Mucosa of stomach (tissue), 1 donor: ENCODE measurements at regions not wholly inside any gene's neighbourhood (a gene's known extent, or its start where the extent isn't known, plus 50 kb on each side); places are given as distances from the start of the nearest gene placed in this dataset.

Experiments used
- H3K27me3 ChIP-seq: one replicate; pipeline ENCODE4 v1.7.0; 2013; ENCODE audit warnings: mild to moderate bottlenecking, low read length; ENCODE audit not compliant: control insufficient read depth, insufficient read depth
- H3K36me3 ChIP-seq: one replicate; pipeline ENCODE4 v1.7.0; 2013; ENCODE audit warnings: low read length; ENCODE audit not compliant: control insufficient read depth, insufficient read depth
- H3K4me1 ChIP-seq: one replicate; pipeline ENCODE4 v1.7.0; 2013; ENCODE audit warnings: mild to moderate bottlenecking, low read length; ENCODE audit not compliant: control insufficient read depth, insufficient read depth
- H3K4me3 ChIP-seq: one replicate; pipeline ENCODE4 v1.7.0; 2013; ENCODE audit warnings: low read length
- H3K9ac ChIP-seq: one replicate; pipeline ENCODE4 v1.7.0; 2013; ENCODE audit warnings: mild to moderate bottlenecking, low read length, moderate library complexity
- H3K9me3 ChIP-seq: one replicate; pipeline ENCODE4 v1.7.0; 2013; ENCODE audit warnings: mild to moderate bottlenecking, low read length, moderate library complexity; ENCODE audit not compliant: control insufficient read depth
- donor health status: Pancreatic carcinoma.

GRCh38 chr18:37705016-37705415 is 139.4 kb upstream of the CELF4 start:
- H3K9ac ChIP-seq: no peak overlapping the region

GRCh38 chr18:37702841-37703240 is 137.2 kb upstream of the CELF4 start:
- no peak overlapping the region for H3K4me3 ChIP-seq
- H3K4me1 ChIP-seq: no peaks in the 10 kb centered on the region
- no peaks in the 10 kb centered on the region for H3K27me3 ChIP-seq
- H3K9ac ChIP-seq: no peak overlapping the region
- H3K9me3 ChIP-seq: no peaks in the 10 kb centered on the region
- no peaks in the 10 kb centered on the region for H3K36me3 ChIP-seq

More at GRCh38 chr18:37705016-37705415, 139.4 kb upstream of the CELF4 start:
- Histone ChIP-seq H3K4me1 (no peaks in the 10 kb centered on the region), H3K4me3 (no peak overlapping the region), H3K27me3 (no peaks in the 10 kb centered on the region), H3K36me3 (no peaks in the 10 kb centered on the region), H3K9me3 (no peaks in the 10 kb centered on the region)

- Histone ChIP-seq H3K4me3 (no peak overlapping the region), H3K9me3 (no peaks in the 10 kb centered on the region), H3K36me3 (no peaks in the 10 kb centered on the region), H3K4me1 (no peaks in the 10 kb centered on the region), H3K27me3 (no peaks in the 10 kb centered on the region), H3K9ac (no peak overlapping the region)
Measured at GRCh38 chr18:37701967-37702366, 136.4 kb upstream of the CELF4 start.

GRCh38 chr18:37698508-37699040 is 133.0 kb upstream of the CELF4 start:
- no peaks in the 10 kb centered on the region for H3K4me1 ChIP-seq
- H3K4me3 ChIP-seq: no peak overlapping the region
- H3K9me3 ChIP-seq: no peaks in the 10 kb centered on the region
- no peaks in the 10 kb centered on the region for H3K27me3 ChIP-seq
- no peak overlapping the region for H3K9ac ChIP-seq
- no peaks in the 10 kb centered on the region for H3K36me3 ChIP-seq

- H3K27me3 ChIP-seq: no peaks in the 10 kb centered on the region
- no peaks in the 10 kb centered on the region for H3K36me3 ChIP-seq
- H3K4me1 ChIP-seq: no peaks in the 10 kb centered on the region
- no peak overlapping the region for H3K4me3 ChIP-seq
- no peak overlapping the region for H3K9ac ChIP-seq
- H3K9me3 ChIP-seq: no peaks in the 10 kb centered on the region
Measured at GRCh38 chr18:37694516-37694915, 128.9 kb upstream of the CELF4 start.

- no peaks in the 10 kb centered on the region for H3K4me1 ChIP-seq
- H3K4me3 ChIP-seq: no peak overlapping the region
- H3K9me3 ChIP-seq: no peaks in the 10 kb centered on the region
- H3K27me3 ChIP-seq: no peaks in the 10 kb centered on the region
- no peak overlapping the region for H3K9ac ChIP-seq
- H3K36me3 ChIP-seq: no peaks in the 10 kb centered on the region
Measured at GRCh38 chr18:37691162-37691561, 125.6 kb upstream of the CELF4 start.

GRCh38 chr18:37689841-37690240 is 124.2 kb upstream of the CELF4 start:
- H3K9ac ChIP-seq: no peak overlapping the region
- H3K9me3 ChIP-seq: no peaks in the 10 kb centered on the region
- H3K4me1 ChIP-seq: no peaks in the 10 kb centered on the region
- no peaks in the 10 kb centered on the region for H3K36me3 ChIP-seq
- H3K27me3 ChIP-seq: no peaks in the 10 kb centered on the region
- no peak overlapping the region for H3K4me3 ChIP-seq

GRCh38 chr18:37684590-37684989 is 119.0 kb upstream of the CELF4 start:
- no peaks in the 10 kb centered on the region for H3K36me3 ChIP-seq
- no peak overlapping the region for H3K9ac ChIP-seq
- H3K4me1 ChIP-seq: no peaks in the 10 kb centered on the region
- no peaks in the 10 kb centered on the region for H3K9me3 ChIP-seq
- no peak overlapping the region for H3K4me3 ChIP-seq
- no peaks in the 10 kb centered on the region for H3K27me3 ChIP-seq

GRCh38 chr18:37684183-37684582 is 118.6 kb upstream of the CELF4 start:
- H3K27me3 ChIP-seq: no peaks in the 10 kb centered on the region
- H3K4me3 ChIP-seq: no peak overlapping the region
- H3K4me1 ChIP-seq: no peaks in the 10 kb centered on the region
- H3K9me3 ChIP-seq: no peaks in the 10 kb centered on the region
- no peaks in the 10 kb centered on the region for H3K36me3 ChIP-seq
- no peak overlapping the region for H3K9ac ChIP-seq

GRCh38 chr18:37680911-37681310 is 115.3 kb upstream of the CELF4 start:
- Histone ChIP-seq H3K9me3 (no peaks in the 10 kb centered on the region), H3K4me3 (no peak overlapping the region), H3K9ac (no peak overlapping the region), H3K27me3 (no peaks in the 10 kb centered on the region), H3K36me3 (no peaks in the 10 kb centered on the region), H3K4me1 (no peaks in the 10 kb centered on the region)

GRCh38 chr18:37676276-37676675 is 110.7 kb upstream of the CELF4 start:
- H3K4me3 ChIP-seq: no peak overlapping the region
- H3K9me3 ChIP-seq: no peaks in the 10 kb centered on the region
- H3K9ac ChIP-seq: no peak overlapping the region
- no peaks in the 10 kb centered on the region for H3K36me3 ChIP-seq
- no peaks in the 10 kb centered on the region for H3K27me3 ChIP-seq
- no peaks in the 10 kb centered on the region for H3K4me1 ChIP-seq

- H3K27me3 ChIP-seq: no peaks in the 10 kb centered on the region
- H3K36me3 ChIP-seq: no peaks in the 10 kb centered on the region
- no peak overlapping the region for H3K9ac ChIP-seq
- no peak overlapping the region for H3K4me3 ChIP-seq
- no peaks in the 10 kb centered on the region for H3K9me3 ChIP-seq
- H3K4me1 ChIP-seq: no peaks in the 10 kb centered on the region
Measured at GRCh38 chr18:37675699-37676098, 110.1 kb upstream of the CELF4 start.

- Histone ChIP-seq H3K4me1 (no peaks in the 10 kb centered on the region), H3K36me3 (no peaks in the 10 kb centered on the region), H3K9ac (no peak overlapping the region), H3K9me3 (no peaks in the 10 kb centered on the region), H3K27me3 (no peaks in the 10 kb centered on the region), H3K4me3 (no peak overlapping the region)
Measured at GRCh38 chr18:37674570-37674969, 109.0 kb upstream of the CELF4 start.
